Sigmoid colon (tissue), 6 donors: ENCODE measurements at regions not wholly inside any gene's neighbourhood (a gene's known extent, or its start where the extent isn't known, plus 50 kb on each side); places are given as distances from the start of the nearest gene placed in this dataset.
"Not testable (repeated sequence)": the region's sequence is repeated elsewhere in the genome, so short reads cannot be mapped to it uniquely, and the experiment has no call there.

Experiments used
- DNase-seq: peaks from one replicate; pipeline ENCODE4 v3.0.0-alpha.2; 2019
- H3K27ac ChIP-seq, 4 donors: fragments of 200-600 bp; sonication (generic); one replicate each; pipeline ENCODE4 v1.5.1; 2016 to 2019; ENCODE audit warnings: mild to moderate bottlenecking in 1 of 4
- H3K27me3 ChIP-seq, 3 donors: fragments of 200-600 bp; sonication (generic); one replicate each; pipeline ENCODE4 v1.5.1; 2019; ENCODE audit warnings: mild to moderate bottlenecking in 1 of 3
- H3K36me3 ChIP-seq, 4 donors: fragments of 200-600 bp; sonication (generic); one replicate each; pipeline ENCODE4 v1.5.1; 2016 to 2019
- H3K4me1 ChIP-seq, 4 donors: fragments of 200-600 bp; sonication (generic); one replicate each; pipeline ENCODE4 v1.5.1; 2017 to 2019
- H3K4me3 ChIP-seq, 4 donors: fragments of 200-600 bp; sonication (generic); one replicate each; pipeline ENCODE4 v1.5.1; 2017 to 2019; ENCODE audit warnings: mild to moderate bottlenecking in 2 of 4, moderate library complexity in 1 of 4
- H3K9me3 ChIP-seq, 4 donors: fragments of 200-600 bp in 3 of 4; sonication (generic) in 3 of 4; one replicate each; pipeline versions ENCODE4 v1.5.1 to v1.6.1; 2013 to 2019
- EP300 ChIP-seq, 4 donors: sonication (generic); formaldehyde crosslinking; IDR thresholded peaks; one replicate each; pipeline ENCODE4 v1.6.1; 2017; ENCODE audit warnings: antibody characterized with exemption in 4 of 4
- POLR2A ChIP-seq, 2 donors: fragments of 450-650 bp; IDR thresholded peaks; one replicate each; pipeline ENCODE4 v1.6.1; 2016; ENCODE audit warnings: antibody characterized with exemption in 2 of 2, mild to moderate bottlenecking in 2 of 2, moderate library complexity in 2 of 2
- POLR2AphosphoS5 ChIP-seq, 4 donors: sonication (generic); formaldehyde crosslinking; IDR thresholded peaks; one replicate each; pipeline ENCODE4 v1.6.1; 2017; ENCODE audit warnings: antibody characterized with exemption in 4 of 4
- WGBS, 2 donors: extraction: QIAGEN DNeasy Blood & Tissue Kit; methylation state at CpG; one replicate each; pipeline ENCODE4 v1.1.7; 2013; 5-methylcytosine and 5-hydroxymethylcytosine counted together
- intact Hi-C: fragments of 100-400 bp; cut with DNase I; formaldehyde crosslinking; loops from one replicate; pipeline ENCODE4 v1.15.1; 2023
- TF ChIP-seq, protein P1 (sequence below), 4 experiments: fragments of 450-650 bp in 3 of 4; fragments of 200-600 bp in 1 of 4; IDR thresholded peaks; one replicate each; pipeline ENCODE4 v1.5.1; 2016 to 2019; ENCODE audit warnings: antibody characterized with exemption in 4 of 4, mild to moderate bottlenecking in 3 of 4, moderate library complexity in 2 of 4
- donor health status: healthy with polysubstance abuse.
- donor health status: healthy.

DNA sequence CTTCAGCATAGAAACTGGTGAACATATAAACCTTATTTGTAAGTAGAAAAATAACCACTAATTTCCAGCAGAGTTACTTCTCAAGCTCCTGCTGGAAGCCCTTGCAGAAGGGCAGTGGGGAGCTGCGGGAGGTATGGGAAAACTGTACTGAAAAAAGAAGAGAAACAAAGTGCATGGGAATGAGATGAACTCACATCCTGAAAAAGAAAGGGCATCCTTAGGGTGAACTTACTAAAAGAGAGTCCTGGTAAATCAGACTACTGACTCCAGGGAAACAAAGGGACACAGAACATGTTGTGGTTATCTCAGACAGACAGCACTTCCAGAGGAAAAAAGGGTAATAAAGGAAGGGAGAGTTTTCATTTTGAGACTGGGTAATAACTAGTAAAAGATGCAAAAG, 515.1 kb downstream of the RPL10L start:
- intact Hi-C loops: no loop called here
- H3K4me1 ChIP-seq: no peaks in the 10 kb centered on the region
- TF ChIP-seq, protein P1, sequence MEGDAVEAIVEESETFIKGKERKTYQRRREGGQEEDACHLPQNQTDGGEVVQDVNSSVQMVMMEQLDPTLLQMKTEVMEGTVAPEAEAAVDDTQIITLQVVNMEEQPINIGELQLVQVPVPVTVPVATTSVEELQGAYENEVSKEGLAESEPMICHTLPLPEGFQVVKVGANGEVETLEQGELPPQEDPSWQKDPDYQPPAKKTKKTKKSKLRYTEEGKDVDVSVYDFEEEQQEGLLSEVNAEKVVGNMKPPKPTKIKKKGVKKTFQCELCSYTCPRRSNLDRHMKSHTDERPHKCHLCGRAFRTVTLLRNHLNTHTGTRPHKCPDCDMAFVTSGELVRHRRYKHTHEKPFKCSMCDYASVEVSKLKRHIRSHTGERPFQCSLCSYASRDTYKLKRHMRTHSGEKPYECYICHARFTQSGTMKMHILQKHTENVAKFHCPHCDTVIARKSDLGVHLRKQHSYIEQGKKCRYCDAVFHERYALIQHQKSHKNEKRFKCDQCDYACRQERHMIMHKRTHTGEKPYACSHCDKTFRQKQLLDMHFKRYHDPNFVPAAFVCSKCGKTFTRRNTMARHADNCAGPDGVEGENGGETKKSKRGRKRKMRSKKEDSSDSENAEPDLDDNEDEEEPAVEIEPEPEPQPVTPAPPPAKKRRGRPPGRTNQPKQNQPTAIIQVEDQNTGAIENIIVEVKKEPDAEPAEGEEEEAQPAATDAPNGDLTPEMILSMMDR (IDR thresholded peaks at IDR 0.05): no peak
- TF ChIP-seq POLR2A (IDR thresholded peaks at IDR 0.05) (no peak), EP300 (IDR thresholded peaks at IDR 0.05) (no peak), POLR2AphosphoS5 (IDR thresholded peaks at IDR 0.05) (no peak)

DNA sequence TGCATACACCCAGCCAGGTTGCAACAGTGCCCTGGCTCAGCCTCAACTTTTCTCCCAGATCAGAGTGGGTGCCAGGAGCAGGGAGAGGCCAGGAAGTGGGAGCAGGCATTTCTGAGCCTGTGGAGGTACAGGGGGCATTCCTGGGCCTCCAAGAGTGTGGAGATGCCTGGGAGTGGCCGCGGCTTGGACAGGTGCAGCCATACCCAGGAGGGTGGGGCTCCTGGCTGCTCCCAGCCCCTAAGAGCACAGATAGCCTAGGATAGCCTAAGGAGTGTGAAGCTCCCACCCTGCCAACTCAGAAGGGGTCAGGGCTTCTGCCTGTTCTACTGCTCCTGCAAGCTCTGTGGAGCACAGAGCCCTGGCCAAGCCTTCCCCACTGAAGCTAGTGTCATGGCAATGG, 543.4 kb downstream of the RPL10L start:
- Histone ChIP-seq H3K4me1 (no peaks in the 10 kb centered on the region), H3K36me3 (no peaks in the 10 kb centered on the region), H3K4me3 (no peak overlapping the region), H3K27me3 (no peaks in the 10 kb centered on the region), H3K9me3 (peaks cover 0 to 5% (median under 1%) of the 10 kb centered on the region in 4 donors), H3K27ac (no peak overlapping the region)
- intact Hi-C loops: no loop called here
- no peak for DNase-seq
- TF ChIP-seq POLR2AphosphoS5 (IDR thresholded peaks at IDR 0.05) (no peak), EP300 (IDR thresholded peaks at IDR 0.05) (no peak)
- 96 to 98% methylated on average over 2 of the region's 2 CpGs for WGBS, 2 donors

More for the DNA sequence above, 515.1 kb downstream of the RPL10L start:
- no peak overlapping the region for H3K27ac ChIP-seq
- H3K9me3 ChIP-seq: no peaks in the 10 kb centered on the region
- no peaks in the 10 kb centered on the region for H3K27me3 ChIP-seq
- no peak overlapping the region for H3K4me3 ChIP-seq
- H3K36me3 ChIP-seq: no peaks in the 10 kb centered on the region
- no peak for DNase-seq
- WGBS, 2 donors: 85 to 88% methylated on average over 1 of the region's 1 CpG

DNA sequence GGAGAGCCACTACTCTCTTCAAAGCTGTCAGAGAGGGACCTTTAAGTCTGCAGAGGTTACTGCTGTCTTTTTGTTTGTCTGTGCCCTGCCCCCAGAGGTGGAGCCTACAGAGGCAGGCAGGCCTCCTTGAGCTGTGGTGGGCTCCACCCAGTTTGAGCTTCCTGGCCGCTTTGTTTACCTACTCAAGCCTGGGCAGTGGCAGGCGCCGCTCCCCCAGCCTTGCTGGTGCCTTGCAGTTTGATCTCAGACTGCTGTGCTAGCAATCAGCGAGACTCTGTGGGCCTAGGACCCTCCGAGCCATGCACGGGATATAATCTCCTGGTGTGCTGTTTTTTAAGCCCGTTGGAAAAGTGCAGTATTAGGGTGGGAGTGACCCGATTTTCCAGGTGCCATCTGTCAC, 550.7 kb downstream of the RPL10L start:
- H3K4me3 ChIP-seq, H3K4me1 ChIP-seq, intact Hi-C loops, H3K36me3 ChIP-seq, H3K9me3 ChIP-seq, H3K27me3 ChIP-seq, DNase-seq, H3K27ac ChIP-seq: not testable (repeated sequence)
- WGBS, 2 donors: 88 to 92% methylated on average over 8 of the region's 8 CpGs

DNA sequence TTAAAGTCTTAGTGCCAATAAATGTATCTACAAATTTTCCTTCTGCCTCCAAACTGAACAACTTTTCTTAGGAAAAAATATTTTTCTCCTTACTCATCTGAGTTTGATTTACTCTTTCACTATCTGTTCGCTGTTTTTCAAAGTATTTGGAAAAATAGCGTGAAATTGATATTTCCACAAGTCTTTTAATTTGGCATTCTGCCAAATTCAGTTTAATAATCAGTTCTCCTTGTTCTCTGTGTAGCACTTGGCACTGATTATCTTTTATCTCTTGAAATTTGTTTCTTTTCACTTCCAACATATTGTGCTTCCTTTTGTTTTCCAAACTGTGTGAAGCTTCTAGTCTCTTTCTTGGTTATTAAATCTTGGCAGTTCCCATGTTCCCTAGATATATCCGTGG, 559.8 kb downstream of the RPL10L start:
- no peak overlapping the region for H3K27ac ChIP-seq
- peaks cover 0 to 10% (median 3%) of the 10 kb centered on the region in 4 donors for H3K4me1 ChIP-seq
- intact Hi-C loops: no loop called here
- TF ChIP-seq POLR2A (IDR thresholded peaks at IDR 0.05) (no peak), POLR2AphosphoS5 (IDR thresholded peaks at IDR 0.05) (no peak), EP300 (IDR thresholded peaks at IDR 0.05) (no peak)
- TF ChIP-seq, protein P1 (IDR thresholded peaks at IDR 0.05): no peak
- 77 to 80% methylated on average over 3 of the region's 3 CpGs for WGBS, 2 donors
- H3K27me3 ChIP-seq: no peaks in the 10 kb centered on the region
- no peaks in the 10 kb centered on the region for H3K36me3 ChIP-seq
- H3K4me3 ChIP-seq: no peak overlapping the region
- no peak for DNase-seq
- no peaks in the 10 kb centered on the region for H3K9me3 ChIP-seq

DNA sequence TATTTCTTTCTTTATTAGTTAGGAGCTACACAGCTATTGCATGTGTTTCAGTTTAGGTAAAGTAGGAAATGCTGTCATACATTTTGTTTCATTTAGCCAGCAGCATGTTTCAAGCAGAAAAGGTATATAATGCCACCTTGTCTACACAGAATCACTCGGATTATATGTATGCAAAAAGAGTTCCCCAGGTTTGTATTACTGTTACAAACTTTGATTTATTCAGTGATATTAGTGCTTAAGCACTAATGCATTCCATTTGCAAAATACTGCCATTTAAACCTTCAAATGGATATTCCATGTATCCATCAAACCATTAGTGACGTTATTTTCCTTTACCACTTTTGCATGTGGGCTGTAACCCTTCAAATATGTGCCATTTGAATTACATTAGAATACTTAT, 564.0 kb downstream of the RPL10L start:
- no peak for DNase-seq
- WGBS, 2 donors: 82 to 83% methylated on average over 2 of the region's 2 CpGs
- Histone ChIP-seq H3K4me3 (no peak overlapping the region), H3K36me3 (no peaks in the 10 kb centered on the region), H3K27ac (no peak overlapping the region), H3K4me1 (peaks cover 0 to 10% (median 3%) of the 10 kb centered on the region in 4 donors), H3K27me3 (no peaks in the 10 kb centered on the region), H3K9me3 (peaks cover 0 to 3% (median 1%) of the 10 kb centered on the region in 4 donors)
- intact Hi-C loops: no loop called here
- TF ChIP-seq EP300 (IDR thresholded peaks at IDR 0.05) (no peak), POLR2AphosphoS5 (IDR thresholded peaks at IDR 0.05) (no peak), POLR2A (IDR thresholded peaks at IDR 0.05) (no peak)
- TF ChIP-seq, protein P1 (IDR thresholded peaks at IDR 0.05): no peak

DNA sequence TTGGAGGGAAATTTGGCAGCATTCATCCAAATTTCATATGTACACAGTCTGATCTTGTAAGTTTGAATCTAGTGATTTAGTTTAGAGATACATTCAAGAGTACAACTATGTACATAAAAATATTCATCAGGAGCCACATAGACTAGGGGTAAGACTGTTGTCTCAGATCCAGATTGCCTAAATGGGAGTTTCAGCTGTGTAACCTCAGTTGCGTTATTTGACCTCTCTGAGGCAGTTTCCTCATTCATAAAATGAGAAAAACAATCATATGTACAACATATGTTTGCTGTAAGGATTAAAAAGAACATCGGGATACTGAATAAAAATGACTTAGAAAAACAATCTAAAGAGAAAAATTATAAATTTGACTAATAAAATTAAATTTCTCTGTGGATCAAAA, 577.5 kb downstream of the RPL10L start:
- WGBS, 2 donors: 73 to 87% methylated on average over 2 of the region's 2 CpGs
- TF ChIP-seq POLR2A (IDR thresholded peaks at IDR 0.05) (no peak), POLR2AphosphoS5 (IDR thresholded peaks at IDR 0.05) (no peak), EP300 (IDR thresholded peaks at IDR 0.05) (no peak)
- TF ChIP-seq, protein P1 (IDR thresholded peaks at IDR 0.05): no peak
- H3K27ac ChIP-seq: no peak overlapping the region

More for the DNA sequence above, 577.5 kb downstream of the RPL10L start:
- Histone ChIP-seq H3K27me3 (no peaks in the 10 kb centered on the region), H3K36me3 (no peaks in the 10 kb centered on the region), H3K4me1 (no peaks in the 10 kb centered on the region), H3K4me3 (no peak overlapping the region), H3K9me3 (no peaks in the 10 kb centered on the region)
- DNase-seq: no peak
- intact Hi-C loops: no loop called here
